H9 (cell line): ENCODE measurements at regions not wholly inside any gene's neighbourhood (a gene's known extent, or its start where the extent isn't known, plus 50 kb on each side); places are given as distances from the start of the nearest gene placed in this dataset.

Experiments used
- DNase-seq: peaks from one replicate; pipeline ENCODE4 v3.0.0-alpha.2; 2017
- H2AFZ ChIP-seq: one replicate; pipeline ENCODE4 v1.6.1; 2013; ENCODE audit warnings: mild to moderate bottlenecking, low read length, control low read depth, moderate library complexity
- H2AK5ac ChIP-seq: 2 replicates; pipeline ENCODE4 v1.6.1; 2013; ENCODE audit warnings: low read length, control low read depth, mixed read lengths; ENCODE audit not compliant: insufficient read length
- H2BK120ac ChIP-seq: one replicate; pipeline ENCODE4 v1.6.1; 2013; ENCODE audit warnings: low read depth, mild to moderate bottlenecking, low read length, control low read depth, inconsistent platforms; ENCODE audit not compliant: poor library complexity, severe bottlenecking
- H2BK12ac ChIP-seq: 2 replicates; pipeline ENCODE4 v1.6.1; 2013; ENCODE audit warnings: low read length, control low read depth, mixed read lengths, low read depth; ENCODE audit not compliant: insufficient read length
- H2BK15ac ChIP-seq: 2 replicates; pipeline ENCODE4 v1.6.1; 2013; ENCODE audit warnings: low read depth, low read length, control low read depth
- H2BK20ac ChIP-seq: one replicate; pipeline ENCODE4 v1.6.1; 2013; ENCODE audit warnings: low read depth, mild to moderate bottlenecking, low read length, control low read depth, inconsistent platforms; ENCODE audit not compliant: poor library complexity, severe bottlenecking
- H2BK5ac ChIP-seq: 2 replicates; pipeline ENCODE4 v1.6.1; 2013; ENCODE audit warnings: low read length, control low read depth, mixed read lengths; ENCODE audit not compliant: insufficient read length
- H3K14ac ChIP-seq: 2 replicates; pipeline ENCODE4 v1.6.1; 2013; ENCODE audit warnings: low read length, control low read depth; ENCODE audit not compliant: insufficient read depth
- H3K18ac ChIP-seq: 2 replicates; pipeline ENCODE4 v1.6.1; 2013; ENCODE audit warnings: low read depth, mild to moderate bottlenecking, mixed read lengths, low read length, control low read depth; ENCODE audit not compliant: insufficient read length
- H3K23ac ChIP-seq: 2 replicates; pipeline ENCODE4 v1.6.1; 2013; ENCODE audit warnings: low read length, control low read depth, mixed read lengths, low read depth; ENCODE audit not compliant: insufficient read length
- H3K23me2 ChIP-seq: 2 replicates; pipeline ENCODE4 v1.6.1; 2013; ENCODE audit warnings: low read depth, mild to moderate bottlenecking, mixed read lengths, low read length, control low read depth; ENCODE audit not compliant: insufficient read length, poor library complexity, severe bottlenecking
- H3K27ac ChIP-seq: 2 replicates; pipeline ENCODE4 v1.5.1; 2013; ENCODE audit warnings: low read length, control low read depth, mixed read lengths, low read depth; ENCODE audit not compliant: insufficient read length
- H3K27me3 ChIP-seq: 2 replicates; pipeline ENCODE4 v1.6.1; 2013; ENCODE audit warnings: low read length, control low read depth, inconsistent platforms; ENCODE audit not compliant: insufficient read depth
- H3K4ac ChIP-seq: 2 replicates; pipeline ENCODE4 v1.6.1; 2013; ENCODE audit warnings: low read depth, mild to moderate bottlenecking, control low read depth, inconsistent platforms, low read length, moderate library complexity
- H3K4me1 ChIP-seq: 2 replicates; pipeline ENCODE4 v1.6.1; 2013; ENCODE audit warnings: low read length, control low read depth, inconsistent platforms; ENCODE audit not compliant: insufficient read depth
- H3K4me2 ChIP-seq: 2 replicates; pipeline ENCODE4 v1.6.1; 2013; ENCODE audit warnings: low read length, control low read depth, mixed read lengths; ENCODE audit not compliant: insufficient read length, insufficient read depth
- H3K56ac ChIP-seq: 2 replicates; pipeline ENCODE4 v1.6.1; 2013; ENCODE audit warnings: low read depth, mild to moderate bottlenecking, mixed read lengths, low read length, control low read depth; ENCODE audit not compliant: insufficient read length
- H3K79me1 ChIP-seq: 2 replicates; pipeline ENCODE4 v1.6.1; 2013; ENCODE audit warnings: low read depth, mild to moderate bottlenecking, moderate library complexity, low read length, control low read depth, inconsistent platforms; ENCODE audit not compliant: insufficient read depth, poor library complexity, severe bottlenecking
- H3K79me2 ChIP-seq: 2 replicates; pipeline ENCODE4 v1.6.1; 2013; ENCODE audit warnings: low read length, control low read depth, inconsistent platforms; ENCODE audit not compliant: insufficient read depth
- H3K9ac ChIP-seq: 2 replicates; pipeline ENCODE4 v1.6.1; 2013; ENCODE audit warnings: low read length, control low read depth, mixed read lengths; ENCODE audit not compliant: insufficient read length; ENCODE audit errors: extremely low read depth
- H3K9me3 ChIP-seq: one replicate; pipeline ENCODE4 v1.6.1; 2013; ENCODE audit warnings: low read depth, low read length, inconsistent platforms; ENCODE audit not compliant: control insufficient read depth
- H3T11ph ChIP-seq: one replicate; pipeline ENCODE4 v1.6.1; 2013; ENCODE audit warnings: mild to moderate bottlenecking, low read length, control low read depth, inconsistent platforms
- H4K20me1 ChIP-seq: one replicate; pipeline ENCODE4 v1.6.1; 2013; ENCODE audit not compliant: control insufficient read depth, insufficient read length, insufficient read depth
- H4K5ac ChIP-seq: 2 replicates; pipeline ENCODE4 v1.6.1; 2013; ENCODE audit warnings: low read depth, mild to moderate bottlenecking, mixed read lengths, low read length, control low read depth; ENCODE audit not compliant: insufficient read length
- H4K8ac ChIP-seq: replicated peaks from 2 replicates; pipeline ENCODE4 v1.6.1; 2013; ENCODE audit warnings: low read length, control low read depth, mixed read lengths, low read depth; ENCODE audit not compliant: insufficient read length
- H4K91ac ChIP-seq: 2 replicates; pipeline ENCODE4 v1.6.1; 2013; ENCODE audit warnings: low read depth, mild to moderate bottlenecking, moderate library complexity, mixed read lengths, low read length, control low read depth; ENCODE audit not compliant: insufficient read length
- H3K27ac Mint-ChIP-seq, 3 experiments: 2 replicates in 2 of 3; 3 replicates in 1 of 3; pipeline ENCODE4 v1.8.0; 2020 to 2021; ENCODE audit warnings: mixed read lengths in 3 of 3, mild to moderate bottlenecking in 1 of 3, moderate library complexity in 1 of 3
- H3K27me3 Mint-ChIP-seq: 2 replicates; pipeline ENCODE4 v1.8.0; 2021; ENCODE audit warnings: low read depth, mild to moderate bottlenecking, moderate library complexity, mixed read lengths
- H3K36me3 Mint-ChIP-seq, 3 experiments: 2 replicates in 2 of 3; 3 replicates in 1 of 3; pipeline ENCODE4 v1.8.0; 2020 to 2021; ENCODE audit warnings: low read depth in 3 of 3, mixed read lengths in 3 of 3; ENCODE audit not compliant: insufficient read depth in 1 of 3
- H3K4me1 Mint-ChIP-seq, 2 experiments: 2 replicates each; pipeline ENCODE4 v1.8.0; 2020; ENCODE audit warnings: mixed read lengths in 2 of 2
- H3K4me3 Mint-ChIP-seq, 2 experiments: 2 replicates in 1 of 2; 3 replicates in 1 of 2; pipeline ENCODE4 v1.8.0; 2020 to 2021; ENCODE audit warnings: mild to moderate bottlenecking in 2 of 2, mixed read lengths in 2 of 2, moderate library complexity in 1 of 2
- H3K9me3 Mint-ChIP-seq, 2 experiments: 2 replicates in 1 of 2; 3 replicates in 1 of 2; pipeline ENCODE4 v1.8.0; 2020; ENCODE audit warnings: mild to moderate bottlenecking in 2 of 2, mixed read lengths in 2 of 2, moderate library complexity in 1 of 2
- CTCF ChIP-seq: fragments of 200-600 bp; sonication (generic); conservative IDR thresholded peaks from 3 replicates; pipeline ENCODE4 v1.8.0; 2021; ENCODE audit warnings: antibody characterized with exemption, mild to moderate bottlenecking

GRCh38 chr1:94621802-94622201, 80.2 kb upstream of the F3 start:
- no peak overlapping the region for H3K4ac ChIP-seq
- H4K91ac ChIP-seq: no peak overlapping the region
- no peak overlapping the region for H4K5ac ChIP-seq
- H2AK5ac ChIP-seq: no peak overlapping the region
- DNase-seq: no peak
- no peak overlapping the region for H3K27ac ChIP-seq
- H3K9me3 ChIP-seq: no peaks in the 10 kb centered on the region
- Mint-ChIP-seq H3K9me3 (peaks cover 0 to 7% of the 10 kb centered on the region in 2 experiments; a peak in 1 of 5 replicates), H3K36me3 (peaks cover 0 to 5% (median 0%) of the 10 kb centered on the region in 3 experiments; a peak in 2 of 7 replicates), H3K4me1 (peaks cover 67 to 78% of the 10 kb centered on the region in 2 experiments), H3K27me3 (peaks cover 3% of the 10 kb centered on the region; the same call in 1 of the 2 replicates), H3K27ac (no peak overlapping the region), H3K4me3 (no peak overlapping the region)
- H2BK120ac ChIP-seq: no peak overlapping the region
- H2AFZ ChIP-seq: no peak overlapping the region
- no peak overlapping the region for H2BK5ac ChIP-seq
- H3K79me1 ChIP-seq: no peaks in the 10 kb centered on the region
- no peaks in the 10 kb centered on the region for H3K79me2 ChIP-seq
- H2BK12ac ChIP-seq: no peak overlapping the region
- H3K23me2 ChIP-seq: no peaks in the 10 kb centered on the region
- H3K14ac ChIP-seq: no peak overlapping the region
- no peak overlapping the region for H3K4me2 ChIP-seq
- H2BK15ac ChIP-seq: no peak overlapping the region
- H2BK20ac ChIP-seq: no peak overlapping the region
- H4K8ac ChIP-seq: no peak overlapping the region
- H3K56ac ChIP-seq: no peak overlapping the region
- no peaks in the 10 kb centered on the region; the same call in 1 of the 2 replicates for H3K27me3 ChIP-seq
- no peak overlapping the region for H3K18ac ChIP-seq
- no peaks in the 10 kb centered on the region for H4K20me1 ChIP-seq
- no peak for TF ChIP-seq CTCF
- peaks cover 5% of the 10 kb centered on the region; the same call in 1 of the 2 replicates for H3K4me1 ChIP-seq
- H3K23ac ChIP-seq: no peak overlapping the region
- H3T11ph ChIP-seq: no peak overlapping the region
- no peak overlapping the region for H3K9ac ChIP-seq
